Upper lobe of left lung (tissue), 6 donors: ENCODE measurements at regions not wholly inside any gene's neighbourhood (a gene's known extent, or its start where the extent isn't known, plus 50 kb on each side); places are given as distances from the start of the nearest gene placed in this dataset.

Experiments used
- ATAC-seq, 2 donors: fragments of 200-7000 bp; cut with Tn5 transposase; one replicate each; pipeline ENCODE4 v1.9.1; 2022; ENCODE audit warnings: mild to moderate bottlenecking in 2 of 2, moderate library complexity in 2 of 2; ENCODE audit not compliant: low FRiP score in 2 of 2
- DNase-seq, 2 donors: peaks; one replicate each; pipeline ENCODE4 v3.0.0-alpha.2; 2019 to 2020
- H3K27ac ChIP-seq, 4 donors: fragments of 200-600 bp; sonication (generic); one replicate each; pipeline ENCODE4 v1.5.1; 2016 to 2019
- H3K27me3 ChIP-seq, 4 donors: fragments of 200-600 bp; sonication (generic); one replicate each; pipeline ENCODE4 v1.5.1; 2017 to 2019
- H3K36me3 ChIP-seq, 4 donors: fragments of 200-600 bp; sonication (generic); one replicate each; pipeline ENCODE4 v1.5.1; 2016 to 2019
- H3K4me1 ChIP-seq, 4 donors: fragments of 200-600 bp; sonication (generic); one replicate each; pipeline ENCODE4 v1.5.1; 2018 to 2019
- H3K4me3 ChIP-seq, 4 donors: fragments of 200-600 bp; sonication (generic); one replicate each; pipeline ENCODE4 v1.5.1; 2017 to 2019; ENCODE audit warnings: mild to moderate bottlenecking in 2 of 4, moderate library complexity in 1 of 4
- H3K9me3 ChIP-seq, 4 donors: fragments of 200-600 bp; sonication (generic); one replicate each; pipeline ENCODE4 v1.5.1; 2018 to 2019
- EP300 ChIP-seq, 4 donors: sonication (generic); formaldehyde crosslinking; IDR thresholded peaks; one replicate each; pipeline ENCODE4 v1.5.1; 2017; ENCODE audit warnings: antibody characterized with exemption in 4 of 4, control low read depth in 2 of 4
- POLR2A ChIP-seq, 4 donors: fragments of 450-650 bp; IDR thresholded peaks; one replicate each; pipeline ENCODE4 v1.5.1; 2016 to 2017; ENCODE audit warnings: antibody characterized with exemption in 4 of 4, mild to moderate bottlenecking in 2 of 4
- POLR2AphosphoS5 ChIP-seq, 2 donors: sonication (generic); formaldehyde crosslinking; IDR thresholded peaks; one replicate each; pipeline ENCODE4 v1.5.1; 2017; ENCODE audit warnings: antibody characterized with exemption in 2 of 2
- WGBS, 2 donors: methylation state at CpG; one replicate each; pipeline ENCODE4 v1.1.5; 2017 to 2018; 5-methylcytosine and 5-hydroxymethylcytosine counted together
- TF ChIP-seq, protein P1 (sequence below), 6 experiments: fragments of 450-650 bp in 4 of 6; fragments of 200-600 bp in 2 of 6; sonication (generic) in 2 of 6; IDR thresholded peaks; one replicate each; pipeline ENCODE4 v1.5.1; 2016 to 2019; ENCODE audit warnings: antibody characterized with exemption in 6 of 6
- donor health status: DM: no; HTN: no; CAD: no; lungs with moderate emphysema.
- donor health status: DM: no; HTN: yes; CAD: no; lungs with severe emphysema.

- Histone ChIP-seq H3K27ac (no peak overlapping the region), H3K36me3 (no peaks in the 10 kb centered on the region), H3K4me3 (no peak overlapping the region), H3K4me1 (no peaks in the 10 kb centered on the region), H3K27me3 (no peaks in the 10 kb centered on the region), H3K9me3 (peaks cover 0 to 14% (median 6%) of the 10 kb centered on the region in 4 donors)
- 43 to 56% methylated on average over 3 of the region's 3 CpGs for WGBS, 2 donors
- TF ChIP-seq, protein P1, sequence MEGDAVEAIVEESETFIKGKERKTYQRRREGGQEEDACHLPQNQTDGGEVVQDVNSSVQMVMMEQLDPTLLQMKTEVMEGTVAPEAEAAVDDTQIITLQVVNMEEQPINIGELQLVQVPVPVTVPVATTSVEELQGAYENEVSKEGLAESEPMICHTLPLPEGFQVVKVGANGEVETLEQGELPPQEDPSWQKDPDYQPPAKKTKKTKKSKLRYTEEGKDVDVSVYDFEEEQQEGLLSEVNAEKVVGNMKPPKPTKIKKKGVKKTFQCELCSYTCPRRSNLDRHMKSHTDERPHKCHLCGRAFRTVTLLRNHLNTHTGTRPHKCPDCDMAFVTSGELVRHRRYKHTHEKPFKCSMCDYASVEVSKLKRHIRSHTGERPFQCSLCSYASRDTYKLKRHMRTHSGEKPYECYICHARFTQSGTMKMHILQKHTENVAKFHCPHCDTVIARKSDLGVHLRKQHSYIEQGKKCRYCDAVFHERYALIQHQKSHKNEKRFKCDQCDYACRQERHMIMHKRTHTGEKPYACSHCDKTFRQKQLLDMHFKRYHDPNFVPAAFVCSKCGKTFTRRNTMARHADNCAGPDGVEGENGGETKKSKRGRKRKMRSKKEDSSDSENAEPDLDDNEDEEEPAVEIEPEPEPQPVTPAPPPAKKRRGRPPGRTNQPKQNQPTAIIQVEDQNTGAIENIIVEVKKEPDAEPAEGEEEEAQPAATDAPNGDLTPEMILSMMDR (IDR thresholded peaks at IDR 0.05), result peak in 1 of 6 experiments; percentile 9
- TF ChIP-seq EP300 (IDR thresholded peaks at IDR 0.05), result no peak
- ATAC-seq (no peak), DNase-seq (no peak)
Observed at GRCh38 chr4:138576684-138577083, 334.5 kb upstream of the SLC7A11 start.

GRCh38 chr4:138573246-138573645 lies 331.1 kb upstream of the SLC7A11 start:
- WGBS, 2 donors, result 87% methylated on average over 3 of the region's 3 CpGs
- TF ChIP-seq POLR2A (IDR thresholded peaks at IDR 0.05), result no peak
- no peak for TF ChIP-seq POLR2AphosphoS5 (IDR thresholded peaks at IDR 0.05)
- TF ChIP-seq, protein P1 (IDR thresholded peaks at IDR 0.05), result no peak
- TF ChIP-seq EP300 (IDR thresholded peaks at IDR 0.05), result no peak
- DNase-seq (no peak), ATAC-seq (no peak)
- Histone ChIP-seq H3K4me3 (no peak overlapping the region), H3K27ac (no peak overlapping the region), H3K4me1 (no peaks in the 10 kb centered on the region), H3K27me3 (no peaks in the 10 kb centered on the region), H3K9me3 (peaks cover 0 to 14% (median 6%) of the 10 kb centered on the region in 4 donors), H3K36me3 (no peaks in the 10 kb centered on the region)

DNA sequence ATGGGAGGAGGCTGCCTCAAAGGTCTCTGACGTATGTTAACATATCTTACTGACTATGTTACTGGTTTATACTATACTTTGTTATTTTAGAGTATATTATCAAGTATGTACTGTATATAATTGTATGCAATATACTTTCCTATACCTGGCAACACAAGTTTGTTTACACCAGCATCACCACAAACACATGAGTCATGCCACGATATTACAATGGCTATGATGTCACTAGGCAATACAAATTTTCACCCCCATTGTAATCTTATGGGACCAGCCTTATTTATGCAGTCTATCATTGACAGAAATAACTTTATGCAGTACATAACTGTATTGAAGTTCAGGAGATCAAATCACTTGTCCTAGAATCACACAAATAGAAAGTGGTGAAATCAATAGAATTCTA lies 329.9 kb upstream of the SLC7A11 start:
- H3K9me3 ChIP-seq, result peaks cover 0 to 2% (median under 1%) of the 10 kb centered on the region in 4 donors
- H3K27me3 ChIP-seq, result no peaks in the 10 kb centered on the region
- H3K27ac ChIP-seq, result no peak overlapping the region
- no peaks in the 10 kb centered on the region for H3K36me3 ChIP-seq
- H3K4me1 ChIP-seq, result no peaks in the 10 kb centered on the region
- TF ChIP-seq EP300 (IDR thresholded peaks at IDR 0.05) (no peak), POLR2AphosphoS5 (IDR thresholded peaks at IDR 0.05) (no peak), POLR2A (IDR thresholded peaks at IDR 0.05) (no peak)
- TF ChIP-seq, protein P1 (IDR thresholded peaks at IDR 0.05), result no peak
- ATAC-seq (no peak), DNase-seq (no peak)
- WGBS, 2 donors, result 72 to 84% methylated on average over 2 of the region's 2 CpGs
- no peak overlapping the region for H3K4me3 ChIP-seq

DNA sequence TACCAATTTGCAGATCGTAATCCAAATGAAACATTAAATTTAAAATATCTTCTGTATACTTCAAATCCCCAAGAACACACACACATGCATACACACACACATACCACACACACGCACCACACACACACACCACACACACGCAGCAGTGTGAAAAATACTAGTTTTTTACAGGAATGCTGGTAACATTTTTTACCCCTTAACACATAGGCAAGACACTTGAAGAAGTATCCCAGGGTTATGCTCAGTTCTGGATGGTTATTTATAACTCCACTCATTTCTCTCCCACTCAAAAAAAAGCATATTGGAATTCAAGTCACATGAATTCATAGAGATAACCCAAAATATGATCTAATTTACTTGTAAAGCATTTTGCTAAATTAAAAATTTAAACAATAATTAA lies 325.5 kb upstream of the SLC7A11 start:
- Histone ChIP-seq H3K36me3 (no peaks in the 10 kb centered on the region), H3K27ac (no peak overlapping the region), H3K27me3 (no peaks in the 10 kb centered on the region), H3K4me3 (no peak overlapping the region), H3K9me3 (no peaks in the 10 kb centered on the region), H3K4me1 (peaks cover 0 to 1% (median 0%) of the 10 kb centered on the region in 4 donors)
- DNase-seq (no peak), ATAC-seq (no peak)
- no peak for TF ChIP-seq POLR2AphosphoS5 (IDR thresholded peaks at IDR 0.05)
- TF ChIP-seq POLR2A (IDR thresholded peaks at IDR 0.05), result no peak
- no peak for TF ChIP-seq EP300 (IDR thresholded peaks at IDR 0.05)
- TF ChIP-seq, protein P1 (IDR thresholded peaks at IDR 0.05), result no peak
- 79 to 85% methylated on average over 3 of the region's 3 CpGs for WGBS, 2 donors

DNA sequence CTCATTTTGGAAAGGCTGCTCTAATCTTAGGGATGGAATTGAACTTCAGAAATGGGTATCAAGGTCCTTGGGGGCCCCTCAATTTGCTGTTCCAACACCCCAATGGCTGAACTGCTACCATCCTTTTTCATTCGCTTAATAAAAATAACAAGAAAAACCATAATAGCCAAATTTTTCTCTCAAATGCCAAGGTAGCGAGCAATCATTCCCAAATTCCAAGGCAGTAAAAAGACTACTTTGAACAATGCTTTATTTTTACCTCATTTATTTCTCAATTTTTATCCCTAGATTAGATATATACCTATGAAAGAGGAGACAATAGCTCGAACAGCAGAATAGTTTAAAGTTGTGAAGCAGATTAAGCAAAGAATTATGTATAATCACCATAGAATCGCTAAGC lies 323.4 kb upstream of the SLC7A11 start:
- Histone ChIP-seq H3K27ac (no peak overlapping the region), H3K9me3 (no peaks in the 10 kb centered on the region), H3K4me1 (peaks cover 0 to 5% (median 0%) of the 10 kb centered on the region in 4 donors), H3K36me3 (no peaks in the 10 kb centered on the region), H3K4me3 (no peak overlapping the region), H3K27me3 (no peaks in the 10 kb centered on the region)
- no peak for DNase-seq
- ATAC-seq, result no peak
- no peak for TF ChIP-seq POLR2AphosphoS5 (IDR thresholded peaks at IDR 0.05)
- no peak for TF ChIP-seq POLR2A (IDR thresholded peaks at IDR 0.05)
- TF ChIP-seq EP300 (IDR thresholded peaks at IDR 0.05), result no peak
- TF ChIP-seq, protein P1 (IDR thresholded peaks at IDR 0.05), result no peak
- WGBS, 2 donors, result 95% methylated on average over 4 of the region's 4 CpGs
